ENCODE measurements at regions not wholly inside any gene's neighbourhood (a gene's known extent, or its start where the extent isn't known, plus 50 kb on each side); places are given as distances from the start of the nearest gene placed in this dataset.

- H3K9me3 Mint-ChIP-seq (ENCODE audit: low read depth) = no peaks in the 10 kb centered on the region
- intact Hi-C loops (cut with DNase I, micrococcal nuclease) = loop anchor here (1.0 to 10.0 kb wide), 4 partner anchors 94 to 566 kb away; no protein-coding TSS in a partner anchor
- H3K27me3 Mint-ChIP-seq = no peaks in the 10 kb centered on the region
- peak overlapping the region; percentile 48 for H3K27ac Mint-ChIP-seq
- peaks cover 8% of the 10 kb centered on the region for H3K36me3 Mint-ChIP-seq (ENCODE audit: low read depth)
- H3K4me3 Mint-ChIP-seq = no peak overlapping the region
- ChIA-PET POLR2A (no interaction called here), CTCF (interaction anchor here (0.5 to 5.3 kb wide), 13 partner anchors 11 to 484 kb away, joined by 3 to 49 read pairs (median 4); no protein-coding TSS in a partner anchor)
- peaks cover 9% of the 10 kb centered on the region for H3K4me1 Mint-ChIP-seq
- ATAC-seq (peak; percentile 66), DNase-seq (peak; percentile 71)
Measured at GRCh38 chr9:110058304-110058953, 149.5 kb downstream of the C9orf152 start.

- Mint-ChIP-seq H3K36me3 (ENCODE audit: low read depth) (peaks cover 8% of the 10 kb centered on the region), H3K27me3 (no peaks in the 10 kb centered on the region), H3K27ac (no peak overlapping the region), H3K4me1 (peaks cover 14% of the 10 kb centered on the region), H3K4me3 (no peak overlapping the region), H3K9me3 (ENCODE audit: low read depth) (no peaks in the 10 kb centered on the region)
- ATAC-seq (no peak), DNase-seq (no peak)
- intact Hi-C loops (cut with DNase I, micrococcal nuclease) = loop anchor here in 1 of 2 experiments (2.0 to 10.0 kb wide), 3 partner anchors 93 to 565 kb away; no protein-coding TSS in a partner anchor
- ChIA-PET POLR2A (no interaction called here), CTCF (interaction anchor here (1.0 to 5.3 kb wide), 2 partner anchors 157 to 176 kb away, joined by 3 to 49 read pairs; no protein-coding TSS in a partner anchor)
Measured at GRCh38 chr9:110059461-110059860, 148.5 kb downstream of the C9orf152 start.

- H3K4me3 Mint-ChIP-seq = no peak overlapping the region
- ChIA-PET POLR2A (no interaction called here), CTCF (no interaction called here)
- H3K27me3 Mint-ChIP-seq = peaks cover 2% of the 10 kb centered on the region
- no peak overlapping the region for H3K27ac Mint-ChIP-seq
- DNase-seq (peak; percentile 9), ATAC-seq (no peak)
- H3K4me1 Mint-ChIP-seq = peaks cover 17% of the 10 kb centered on the region
- H3K36me3 Mint-ChIP-seq (ENCODE audit: low read depth) = peaks cover 13% of the 10 kb centered on the region
- intact Hi-C loops (cut with DNase I, micrococcal nuclease) = no loop called here
- H3K9me3 Mint-ChIP-seq (ENCODE audit: low read depth) = no peaks in the 10 kb centered on the region
Measured at GRCh38 chr9:110064803-110065202, 143.2 kb downstream of the C9orf152 start.

DNA sequence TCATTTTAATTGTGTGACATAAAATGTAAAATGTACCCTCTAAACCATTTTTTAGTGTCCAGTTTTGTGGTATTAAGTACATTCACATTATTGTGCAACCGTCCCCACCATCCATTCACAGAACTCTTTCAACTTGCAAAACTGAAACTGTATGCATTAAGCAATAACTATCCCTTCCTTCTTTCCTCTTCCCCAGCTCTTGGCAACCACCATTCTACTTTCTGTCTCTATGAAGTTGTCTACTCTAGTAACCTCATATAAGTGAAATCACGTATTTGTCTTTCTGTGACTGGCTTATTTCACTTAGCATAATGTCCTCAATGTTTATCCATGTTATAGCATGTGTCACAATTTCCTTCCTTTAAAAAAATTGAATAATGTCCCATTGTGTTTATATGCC lies 142.4 kb downstream of the C9orf152 start:
- H3K9me3 Mint-ChIP-seq (ENCODE audit: low read depth) = no peaks in the 10 kb centered on the region
- no peak for DNase-seq
- H3K36me3 Mint-ChIP-seq (ENCODE audit: low read depth) = peaks cover 13% of the 10 kb centered on the region
- peaks cover 17% of the 10 kb centered on the region for H3K4me1 Mint-ChIP-seq
- H3K27me3 Mint-ChIP-seq = peaks cover 2% of the 10 kb centered on the region
- intact Hi-C loops (cut with DNase I, micrococcal nuclease) = no loop called here
- CTCF ChIA-PET = no interaction called here
- H3K4me3 Mint-ChIP-seq = no peak overlapping the region
- POLR2A ChIA-PET = no interaction called here
- H3K27ac Mint-ChIP-seq = peak overlapping the region; percentile 15
- no peak for ATAC-seq

GRCh38 chr9:110066929-110067716 lies 140.8 kb downstream of the C9orf152 start:
- Mint-ChIP-seq H3K27me3 (peaks cover 4% of the 10 kb centered on the region), H3K27ac (no peak overlapping the region), H3K4me1 (peaks cover 17% of the 10 kb centered on the region), H3K9me3 (ENCODE audit: low read depth) (no peaks in the 10 kb centered on the region), H3K36me3 (ENCODE audit: low read depth) (peaks cover 12% of the 10 kb centered on the region), H3K4me3 (no peak overlapping the region)
- DNase-seq (no peak), ATAC-seq (no peak)
- intact Hi-C loops (cut with DNase I, micrococcal nuclease) = loop anchor here in 1 of 2 experiments (2.0 kb wide), 1 partner anchor 14 kb away; no protein-coding TSS in a partner anchor
- CTCF ChIA-PET = interaction anchor here (0.6 kb wide), 1 partner anchor 164 kb away, joined by 8 read pairs; no protein-coding TSS in a partner anchor
- POLR2A ChIA-PET = no interaction called here

- POLR2A ChIA-PET = no interaction called here
- ATAC-seq = no peak
- peaks cover 11% of the 10 kb centered on the region for H3K36me3 Mint-ChIP-seq (ENCODE audit: low read depth)
Measured at GRCh38 chr9:110068212-110068611, 139.7 kb downstream of the C9orf152 start.

DNA sequence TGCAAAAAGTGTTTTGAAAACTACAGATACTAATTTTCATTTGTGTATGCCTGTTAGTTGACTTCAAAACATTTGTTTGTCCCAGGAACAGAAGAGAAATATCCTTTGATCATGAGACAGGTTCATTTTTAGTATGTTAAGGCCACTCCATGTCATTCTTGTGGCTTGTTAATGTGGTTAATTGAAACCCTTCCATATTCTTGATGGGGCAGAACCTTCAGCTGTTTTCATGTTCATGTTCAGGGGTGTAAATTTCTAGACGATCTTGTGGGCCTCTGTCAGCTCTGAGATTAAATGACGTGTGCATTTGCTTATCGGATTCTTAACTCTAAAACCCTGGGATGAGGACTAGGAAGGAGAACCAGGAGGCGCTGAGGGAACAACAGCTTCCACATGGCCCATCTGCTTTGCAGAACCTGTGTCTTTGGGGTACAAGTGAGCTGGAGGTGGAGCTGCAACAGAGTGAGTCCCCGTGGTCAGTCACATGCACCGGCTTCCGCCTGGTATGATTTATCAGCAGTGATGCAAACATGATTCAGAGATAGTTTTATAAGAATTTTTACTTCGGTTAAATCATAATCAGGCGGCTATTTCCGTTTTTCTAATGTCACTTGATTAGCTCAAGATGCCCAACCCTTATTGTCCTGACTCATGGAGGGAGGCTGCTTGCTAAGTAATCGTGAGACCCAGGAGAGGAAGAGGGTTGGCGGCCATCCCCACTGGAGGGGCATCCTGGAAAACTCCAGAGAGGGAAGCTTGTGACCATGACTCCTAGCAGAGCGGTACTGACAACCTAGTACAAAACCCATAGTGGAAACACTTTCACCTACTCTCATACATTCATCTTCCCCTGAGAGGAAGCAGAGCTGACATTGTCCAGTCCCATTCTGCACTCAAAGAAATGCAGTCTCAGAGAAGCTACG lies 138.4 kb downstream of the C9orf152 start:
- DNase-seq (no peak), ATAC-seq (no peak)
- ChIA-PET CTCF (interaction anchor here (0.9 to 1.7 kb wide), 8 partner anchors 9 to 188 kb away, joined by 3 to 4 read pairs (median 4); no protein-coding TSS in a partner anchor), POLR2A (interaction anchor here (0.6 kb wide), 1 partner anchor 217 kb away, joined by 3 read pairs; no protein-coding TSS in a partner anchor)
- H3K4me3 Mint-ChIP-seq = no peak overlapping the region
- peaks cover 4% of the 10 kb centered on the region for H3K27me3 Mint-ChIP-seq
- H3K36me3 Mint-ChIP-seq (ENCODE audit: low read depth) = peaks cover 11% of the 10 kb centered on the region
- no peaks in the 10 kb centered on the region for H3K9me3 Mint-ChIP-seq (ENCODE audit: low read depth)
- peaks cover 11% of the 10 kb centered on the region for H3K4me1 Mint-ChIP-seq
- no peak overlapping the region for H3K27ac Mint-ChIP-seq
- intact Hi-C loops (cut with DNase I, micrococcal nuclease) = no loop called here

More at GRCh38 chr9:110068212-110068611, 139.7 kb downstream of the C9orf152 start:
- CTCF ChIA-PET = interaction anchor here (1.4 kb wide), 1 partner anchor 165 kb away, joined by 4 read pairs; no protein-coding TSS in a partner anchor
- intact Hi-C loops (cut with DNase I, micrococcal nuclease) = no loop called here
- peaks cover 4% of the 10 kb centered on the region for H3K27me3 Mint-ChIP-seq
- no peak overlapping the region for H3K27ac Mint-ChIP-seq
- H3K9me3 Mint-ChIP-seq (ENCODE audit: low read depth) = no peaks in the 10 kb centered on the region
- no peak overlapping the region for H3K4me3 Mint-ChIP-seq
- peaks cover 17% of the 10 kb centered on the region for H3K4me1 Mint-ChIP-seq
- no peak for DNase-seq

DNA sequence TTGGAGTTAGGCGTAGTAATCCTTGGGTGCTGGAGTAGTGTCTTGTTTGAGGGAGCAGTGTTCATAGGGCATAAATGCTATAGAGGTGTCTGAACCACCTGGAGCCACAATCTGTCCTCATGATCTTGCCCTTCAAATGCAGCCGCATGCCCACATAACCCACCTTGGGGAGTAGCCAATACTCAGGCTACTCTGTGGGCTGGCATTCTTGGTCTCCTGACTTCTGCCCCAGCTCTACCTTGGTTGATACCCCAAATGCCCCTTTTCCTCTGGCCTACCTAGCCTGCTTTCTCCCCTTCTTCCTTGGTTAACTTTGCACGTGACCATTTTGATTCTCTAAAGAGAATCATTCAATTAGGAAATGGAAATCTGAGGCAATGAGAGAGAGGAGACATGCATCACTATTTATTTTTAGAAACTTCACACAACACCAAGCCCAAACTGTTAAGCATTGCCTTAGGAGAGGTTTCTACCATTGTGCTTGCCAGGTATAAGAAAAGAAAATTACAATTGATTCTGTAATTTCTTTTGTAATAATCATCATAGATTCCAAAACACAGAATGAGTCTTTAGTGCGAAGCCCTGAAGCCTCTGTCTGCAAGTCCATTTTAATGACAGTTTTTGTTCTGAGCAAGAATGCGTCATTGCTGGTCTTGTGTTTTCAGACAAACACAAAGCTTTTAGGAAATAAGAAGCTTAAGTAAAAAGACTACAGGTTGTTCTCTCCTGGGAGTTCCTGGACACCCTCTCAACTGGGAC lies 135.2 kb downstream of the C9orf152 start:
- Mint-ChIP-seq H3K36me3 (ENCODE audit: low read depth) (peaks cover 8% of the 10 kb centered on the region), H3K4me3 (no peak overlapping the region), H3K27me3 (peaks cover 2% of the 10 kb centered on the region), H3K4me1 (peaks cover 2% of the 10 kb centered on the region), H3K27ac (no peak overlapping the region), H3K9me3 (ENCODE audit: low read depth) (no peaks in the 10 kb centered on the region)
- ChIA-PET CTCF (no interaction called here), POLR2A (interaction anchor here (0.7 kb wide), 1 partner anchor 1203 kb away, joined by 3 read pairs; no protein-coding TSS in a partner anchor)
- intact Hi-C loops (cut with DNase I, micrococcal nuclease) = no loop called here
- no peak for ATAC-seq
- DNase-seq = no peak

- no peak for ATAC-seq
- DNase-seq = no peak
- Mint-ChIP-seq H3K27me3 (peaks cover 2% of the 10 kb centered on the region), H3K27ac (no peak overlapping the region), H3K9me3 (ENCODE audit: low read depth) (no peaks in the 10 kb centered on the region), H3K4me1 (peaks cover 2% of the 10 kb centered on the region), H3K36me3 (ENCODE audit: low read depth) (peaks cover 8% of the 10 kb centered on the region), H3K4me3 (no peak overlapping the region)
- intact Hi-C loops (cut with DNase I, micrococcal nuclease) = no loop called here
- POLR2A ChIA-PET = no interaction called here
- CTCF ChIA-PET = no interaction called here
Measured at GRCh38 chr9:110073356-110073905, 134.5 kb downstream of the C9orf152 start.

GRCh38 chr9:110076894-110077725 lies 130.8 kb downstream of the C9orf152 start:
- no peaks in the 10 kb centered on the region for H3K9me3 Mint-ChIP-seq (ENCODE audit: low read depth)
- ChIA-PET POLR2A (no interaction called here), CTCF (interaction anchor here (0.6 to 1.0 kb wide), 2 partner anchors 140 to 191 kb away, joined by 3 to 6 read pairs; no protein-coding TSS in a partner anchor)
- H3K27ac Mint-ChIP-seq = no peak overlapping the region
- intact Hi-C loops (cut with DNase I, micrococcal nuclease) = no loop called here
- peaks cover 20% of the 10 kb centered on the region for H3K4me1 Mint-ChIP-seq
- no peak overlapping the region for H3K4me3 Mint-ChIP-seq
- peaks cover 2% of the 10 kb centered on the region for H3K36me3 Mint-ChIP-seq (ENCODE audit: low read depth)
- DNase-seq (peak; percentile 9), ATAC-seq (peak; percentile 76)
- no peaks in the 10 kb centered on the region for H3K27me3 Mint-ChIP-seq

Data from activated CD4-positive, alpha-beta T cell treated with anti-CD3 and anti-CD28 coated beads for 36 hours (primary cell).